Smooth muscle cell of the brain vasculature (primary cell): ENCODE measurements at regions not wholly inside any gene's neighbourhood (a gene's known extent, or its start where the extent isn't known, plus 50 kb on each side); places are given as distances from the start of the nearest gene placed in this dataset.
"Not testable (repeated sequence)": the region's sequence is repeated elsewhere in the genome, so short reads cannot be mapped to it uniquely, and the experiment has no call there.

ENCODE experiments used
- DNase-seq: peaks from one replicate; pipeline ENCODE4 v3.0.0-alpha.2; 2012; ENCODE audit warnings: low read depth, low spot score

DNA sequence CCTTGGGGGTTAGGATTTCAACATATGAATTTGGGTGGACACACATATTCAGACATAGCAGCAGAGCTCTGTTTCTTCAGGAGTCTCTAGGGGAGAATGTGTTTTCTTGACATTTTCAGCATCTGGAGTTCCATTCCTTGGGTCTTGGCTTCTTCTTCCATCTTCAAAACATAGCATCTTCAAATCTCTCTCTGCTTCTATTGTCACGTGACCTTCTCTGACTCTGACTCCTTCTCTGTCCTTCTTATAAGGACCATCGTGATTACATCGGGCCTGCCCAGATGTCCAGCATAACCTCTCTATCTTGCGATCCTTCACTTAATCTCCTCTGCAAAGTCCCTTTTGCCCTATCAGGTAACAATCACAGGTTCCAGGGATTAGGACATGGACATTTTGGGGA is 101.0 kb upstream of the CHD6 start:
- DNase-seq: no peak

DNA sequence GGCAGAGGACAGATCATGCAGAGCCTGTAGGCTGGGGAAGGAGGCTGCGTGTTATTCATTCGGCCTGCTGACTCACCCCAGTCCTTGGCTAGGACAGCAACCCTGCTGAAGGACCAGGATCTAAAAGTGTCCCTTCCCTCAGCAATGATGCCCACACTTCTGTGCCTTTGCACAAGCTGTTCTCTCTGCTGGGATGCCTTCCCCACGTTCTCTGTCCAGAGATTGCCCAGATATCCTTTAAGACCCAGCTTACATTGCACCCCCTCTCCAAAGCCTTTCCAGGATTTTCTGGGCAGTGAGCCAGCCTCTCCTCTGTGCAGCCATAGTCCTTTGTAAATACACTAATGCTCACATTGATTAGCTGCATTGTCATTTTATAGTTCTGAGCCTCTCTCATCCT is 99.3 kb upstream of the CHD6 start:
- no peak for DNase-seq

DNA sequence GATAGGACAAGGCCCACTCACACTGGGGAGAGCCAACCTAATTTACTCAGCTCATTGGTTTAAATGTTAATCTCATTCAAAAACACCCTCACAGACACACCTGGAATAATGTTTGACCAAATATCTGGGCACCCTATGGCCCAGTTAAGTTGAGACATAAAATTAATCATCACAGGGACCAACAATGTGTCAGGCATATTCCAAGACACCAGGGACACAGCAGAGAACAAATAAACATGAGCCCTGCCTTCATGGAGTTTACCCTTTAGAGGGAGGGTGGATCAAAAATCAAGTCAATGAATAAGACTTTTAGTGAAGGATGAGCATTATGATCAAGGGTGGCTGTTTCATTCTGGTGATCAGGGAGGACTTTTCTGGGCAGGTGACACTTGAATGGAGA is 98.7 kb upstream of the CHD6 start:
- no peak for DNase-seq

DNA sequence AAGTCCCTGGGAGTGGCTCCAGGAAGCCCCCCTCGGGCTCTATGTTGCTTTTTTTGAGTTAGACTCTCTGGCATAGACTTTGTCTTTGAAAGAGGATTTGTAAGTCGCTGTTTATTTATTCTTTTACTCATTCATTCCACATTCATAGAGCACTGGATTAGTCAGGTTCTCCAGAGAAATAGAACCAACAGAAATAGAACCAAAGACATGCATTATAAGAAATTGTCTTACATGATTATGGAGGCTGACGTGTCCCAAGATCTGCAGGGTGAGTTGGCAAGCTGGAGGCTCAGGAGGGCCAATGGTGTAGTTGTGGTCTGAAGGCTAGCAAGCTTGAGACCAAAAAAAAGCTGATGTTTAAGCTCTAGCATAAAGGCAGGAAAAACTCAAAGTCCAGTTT is 98.3 kb upstream of the CHD6 start:
- DNase-seq: no peak

DNA sequence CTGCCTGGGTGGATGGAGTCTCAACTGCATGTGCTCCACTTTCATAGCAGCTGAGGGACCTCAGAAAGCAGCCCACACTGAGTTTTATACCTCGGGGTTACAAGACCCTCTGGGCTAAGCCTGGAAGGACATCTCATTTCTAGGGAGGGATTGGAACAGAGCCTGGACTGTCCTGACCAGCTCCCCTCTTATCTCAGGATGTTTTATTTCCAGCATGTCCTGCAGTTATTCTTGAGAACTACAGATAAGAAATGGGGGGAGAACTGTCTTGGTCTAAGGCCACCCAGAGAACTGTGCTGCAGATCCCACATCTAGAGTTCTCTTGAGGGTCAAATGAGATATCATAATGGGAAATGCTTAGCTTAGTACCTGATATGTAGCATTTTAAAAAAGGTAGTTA is 97.3 kb upstream of the CHD6 start:
- DNase-seq: no peak

DNA sequence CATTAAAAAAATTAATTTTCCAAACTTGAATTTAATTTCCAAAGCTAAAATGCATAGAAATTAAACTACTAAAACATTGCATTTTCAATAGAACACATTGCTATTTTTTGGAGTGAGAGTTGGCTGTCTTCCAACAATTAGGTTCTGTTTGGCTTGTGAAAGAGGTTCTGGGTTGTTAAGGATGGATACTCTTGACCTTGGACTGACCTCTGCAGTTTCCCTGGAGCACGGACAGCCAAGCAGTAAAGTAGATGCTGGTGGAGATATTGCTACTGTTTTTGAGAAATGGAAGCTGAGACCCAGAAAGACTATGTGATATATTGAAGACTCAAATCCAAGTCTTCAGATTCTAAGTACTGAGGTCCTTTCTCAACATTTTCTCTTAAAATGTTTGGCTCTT is 95.9 kb upstream of the CHD6 start:
- no peak for DNase-seq

DNA sequence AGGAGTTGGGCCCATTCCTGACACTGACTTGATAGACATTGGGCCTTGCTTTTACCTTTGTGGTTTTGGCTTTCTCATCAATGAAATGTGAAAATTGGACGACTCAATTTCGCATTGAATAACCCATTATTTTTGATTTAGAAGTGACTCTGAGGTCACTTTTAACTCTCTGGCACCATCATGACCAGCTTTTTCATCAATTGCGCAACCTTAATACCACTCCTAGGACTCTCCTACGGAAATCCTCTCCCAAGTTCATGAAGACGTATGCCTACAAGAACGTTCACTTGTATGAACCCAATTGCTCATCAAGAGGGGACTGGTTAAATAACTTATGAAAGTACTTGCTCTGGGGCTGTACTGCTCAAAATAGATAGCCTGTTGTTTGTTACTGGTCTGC is 86.7 kb upstream of the CHD6 start:
- DNase-seq: no peak

DNA sequence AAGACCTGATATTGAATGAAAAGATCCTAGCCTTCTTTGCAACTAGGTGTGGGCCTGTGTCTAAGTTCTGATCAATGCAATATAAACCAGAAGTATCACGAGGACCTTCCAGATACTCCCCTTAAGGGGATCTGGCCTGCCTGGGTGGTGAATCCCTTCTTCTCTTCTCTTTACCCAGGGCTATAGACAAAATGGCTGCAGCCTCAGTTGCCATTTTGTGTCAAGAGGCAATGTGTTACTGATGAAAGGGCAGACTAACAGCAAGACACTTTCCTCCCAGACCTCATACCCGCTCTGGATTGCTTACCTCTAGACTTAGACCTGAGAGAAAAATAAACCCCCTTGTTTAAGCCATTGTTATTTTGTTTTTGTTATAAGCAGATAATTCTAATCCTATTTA is 84.5 kb upstream of the CHD6 start:
- no peak for DNase-seq

DNA sequence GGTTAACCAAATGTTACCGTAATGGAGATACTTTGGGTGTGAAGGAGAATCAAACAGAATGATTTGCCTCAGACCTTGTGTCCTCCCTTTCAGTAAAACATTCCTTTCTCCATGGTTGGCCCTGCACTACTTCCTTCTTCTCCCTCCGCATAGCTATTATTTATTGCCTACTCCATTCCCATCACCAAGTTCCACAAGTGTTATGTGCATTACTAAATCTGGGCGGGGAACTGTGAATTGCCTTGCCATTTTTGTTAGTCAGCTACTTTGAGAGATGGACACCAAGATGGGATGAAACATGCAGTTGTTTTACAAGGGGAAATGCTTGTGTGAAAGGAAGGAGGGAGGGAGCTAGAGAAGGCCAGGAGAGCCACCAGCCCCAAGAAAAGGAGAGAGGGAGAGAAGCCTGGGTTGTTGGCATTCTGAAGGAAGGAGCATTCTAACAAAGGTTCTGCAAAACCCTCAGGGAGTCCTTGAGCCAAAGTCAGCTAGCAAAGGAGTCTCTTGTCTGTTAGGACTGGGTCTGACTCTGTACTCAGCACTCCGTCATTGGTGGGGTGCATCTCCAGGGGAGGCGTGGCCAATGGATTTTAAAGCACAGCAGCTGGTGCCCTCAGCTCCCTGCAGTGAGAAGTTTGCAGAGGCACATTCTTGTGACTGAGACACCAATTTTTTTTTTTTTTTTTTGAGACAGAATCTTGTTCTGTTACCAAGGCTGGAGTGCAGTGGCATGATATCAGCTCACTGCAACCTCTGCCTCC is 83.6 kb upstream of the CHD6 start:
- no peak for DNase-seq

DNA sequence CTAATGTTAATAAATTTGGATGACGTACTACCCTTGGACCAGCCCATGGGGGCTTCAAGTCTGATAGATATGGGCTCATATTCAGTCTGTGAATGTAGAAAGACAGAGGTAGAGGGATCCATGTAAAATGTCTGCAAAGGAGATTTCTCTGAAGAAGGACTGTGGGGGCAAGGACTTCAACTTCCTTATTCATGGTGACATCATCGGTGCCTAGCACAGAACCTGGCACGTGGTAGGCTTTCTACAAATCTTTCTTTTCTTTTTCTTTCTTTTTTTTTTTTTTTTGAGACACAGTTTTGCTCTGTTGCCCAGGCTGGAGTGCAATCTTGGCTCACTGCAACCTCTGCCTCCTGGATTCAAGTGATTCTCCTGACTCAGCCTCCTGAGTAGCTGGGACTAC is 81.5 kb upstream of the CHD6 start:
- not testable (repeated sequence) for DNase-seq

DNA sequence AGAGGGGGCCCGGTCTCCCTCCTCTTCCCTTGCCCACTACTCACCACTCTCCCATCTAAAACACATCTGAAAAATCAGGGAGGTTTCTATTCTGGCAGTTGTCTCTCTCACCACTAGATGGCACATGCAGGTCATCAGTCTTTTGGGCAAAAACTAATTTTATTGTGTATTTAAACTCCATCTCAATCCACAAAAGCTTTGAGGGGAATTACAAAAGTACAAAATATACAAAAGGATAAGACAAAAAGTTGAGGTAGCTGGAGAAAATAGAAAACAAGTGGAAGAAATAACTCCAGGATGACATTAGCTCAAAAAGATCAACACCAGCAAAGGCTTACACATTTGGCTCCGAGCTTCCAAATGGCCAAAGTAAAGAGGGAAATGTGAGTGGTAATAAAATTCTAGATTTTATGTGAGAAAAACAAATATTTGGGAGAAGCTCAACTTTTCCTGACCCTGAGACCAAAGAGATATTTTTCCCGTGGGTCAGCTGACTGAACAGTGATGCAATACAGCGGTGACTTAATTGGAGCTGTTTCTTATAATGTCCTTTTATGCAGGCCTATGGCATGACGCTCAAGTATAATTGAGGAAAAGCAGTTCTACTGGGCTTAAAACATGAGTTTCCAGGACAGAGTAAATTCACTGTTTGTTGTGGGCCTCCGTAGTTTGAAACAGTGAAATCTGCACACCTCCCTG is 79.8 kb upstream of the CHD6 start:
- peak; percentile 1 for DNase-seq

DNA sequence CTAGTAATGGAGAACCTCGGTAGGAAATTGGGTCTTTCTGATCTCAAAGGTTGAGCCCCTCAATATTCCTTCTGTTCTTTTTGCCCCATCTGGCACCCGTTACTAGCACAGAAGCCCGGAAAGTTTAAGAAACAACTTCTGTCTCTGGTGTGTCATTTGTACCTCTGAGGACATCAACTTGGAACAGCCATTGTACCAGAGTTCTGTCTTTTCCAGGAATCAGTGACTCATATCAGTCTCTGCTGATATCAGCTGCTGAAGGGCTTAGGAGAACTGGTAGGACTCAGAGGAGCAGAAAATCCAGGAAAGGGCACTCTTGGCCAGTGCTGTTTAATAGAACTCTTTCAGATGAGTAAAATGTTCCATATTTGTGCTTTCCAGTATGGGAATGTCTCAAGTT is 78.3 kb upstream of the CHD6 start:
- no peak for DNase-seq

DNA sequence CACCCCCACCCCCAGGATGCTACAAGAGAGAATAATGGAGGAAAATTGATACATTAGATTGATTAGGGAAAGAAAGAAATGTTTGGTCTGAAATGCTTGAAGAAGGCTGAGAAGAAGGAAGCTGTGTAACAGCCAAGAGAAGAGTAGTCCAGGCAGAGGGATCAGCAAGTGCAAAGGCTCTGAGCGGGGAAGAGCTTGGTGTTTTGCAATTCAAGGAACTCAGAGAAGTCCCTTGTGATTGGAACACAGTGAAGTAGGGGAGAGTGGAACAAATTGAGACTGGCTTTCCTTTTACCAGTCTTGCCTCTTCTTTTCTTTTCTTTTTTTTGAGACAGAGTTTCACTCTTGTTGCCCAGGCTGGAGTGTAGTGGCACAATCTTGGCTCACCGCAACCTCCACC is 76.6 kb upstream of the CHD6 start:
- no peak for DNase-seq

DNA sequence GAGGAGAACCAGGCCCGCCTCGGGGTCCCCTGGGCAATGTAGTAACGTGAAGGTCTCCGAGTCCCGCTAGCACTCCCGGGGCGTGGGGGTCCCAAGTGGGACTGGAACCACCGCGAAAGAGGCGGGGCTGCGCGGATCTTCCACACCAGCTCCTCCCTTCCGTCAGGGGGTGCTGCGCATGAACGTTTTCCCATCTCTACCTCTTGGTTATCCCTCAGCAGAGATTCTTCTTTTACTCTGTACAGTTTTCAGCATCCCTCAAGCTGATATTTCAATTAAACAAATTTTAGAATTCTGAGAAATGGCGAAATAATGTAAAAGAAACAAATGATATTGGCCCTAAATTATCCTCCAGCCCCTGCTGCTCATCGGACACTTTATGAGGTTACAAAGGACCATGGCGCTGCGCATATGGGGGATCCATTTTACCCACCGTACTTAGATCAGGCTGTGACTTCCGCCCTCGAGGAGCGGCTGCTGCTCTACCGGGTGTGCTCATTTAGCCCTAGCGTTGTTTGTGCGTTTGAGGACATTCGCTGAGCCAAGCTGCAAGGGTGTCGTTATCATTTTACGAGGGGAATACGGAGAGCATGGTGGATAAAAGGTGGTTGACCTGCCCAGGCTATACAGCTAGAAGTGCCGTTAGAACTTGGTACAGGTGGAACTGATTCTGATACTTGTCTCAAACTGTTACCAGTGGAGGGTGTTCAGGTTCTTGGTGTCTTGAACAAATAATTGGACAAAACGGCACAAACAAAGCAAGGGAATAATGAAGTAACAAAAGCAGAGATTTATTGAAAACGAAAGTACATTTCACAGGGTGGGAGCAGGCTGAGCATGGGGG is 75.2 kb upstream of the CHD6 start:
- peak; percentile 63 for DNase-seq

DNA sequence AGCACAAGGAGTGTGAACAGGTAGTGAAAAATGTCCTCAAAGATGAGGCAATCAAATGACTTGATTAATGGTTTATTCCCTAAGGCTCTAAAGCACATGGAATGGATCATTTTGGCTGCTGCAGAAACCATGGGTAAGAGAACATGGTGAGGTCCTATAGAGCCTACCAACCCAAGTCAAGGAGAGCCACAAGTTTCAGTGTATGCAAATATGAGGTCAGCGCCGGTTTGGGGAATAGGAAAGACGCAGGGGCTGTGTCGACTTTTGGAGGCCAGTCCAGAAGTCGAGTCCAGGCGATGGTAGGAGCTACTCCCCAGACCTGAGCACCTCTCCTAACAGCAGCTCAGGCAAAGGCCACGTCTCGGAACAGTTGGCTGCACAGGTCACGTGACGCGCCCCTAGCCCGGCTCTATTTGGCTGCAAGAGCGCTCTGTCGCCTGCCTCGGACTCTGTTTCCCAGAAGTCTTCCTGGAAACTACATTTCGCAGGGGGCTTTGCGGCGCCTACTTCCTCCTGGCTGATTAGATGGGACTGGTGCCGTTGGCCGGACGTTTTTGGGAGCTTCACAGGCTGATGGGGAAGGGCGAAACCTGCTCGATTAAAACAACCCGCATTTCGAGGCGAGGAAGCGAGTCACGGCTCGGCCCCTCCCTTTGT is 74.4 kb upstream of the CHD6 start:
- peak; percentile 29 for DNase-seq

DNA sequence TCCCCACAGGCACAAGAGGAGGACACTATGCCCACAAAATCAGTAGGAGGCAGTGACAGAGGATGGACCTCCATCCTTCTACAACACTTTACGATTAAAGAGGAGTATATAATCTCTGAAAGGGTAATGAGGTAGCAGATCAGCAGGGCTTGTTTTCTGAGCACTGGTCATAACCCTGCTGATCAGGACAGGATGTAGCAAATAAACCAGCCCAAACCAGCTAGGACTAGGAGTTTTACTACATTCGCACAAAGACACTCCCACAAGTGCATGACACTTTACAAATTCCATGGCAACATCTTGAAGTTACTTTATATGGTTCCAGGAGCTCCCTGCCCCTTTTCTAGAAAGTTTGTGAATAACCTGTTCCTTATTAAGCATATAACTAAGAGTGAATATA is 73.3 kb upstream of the CHD6 start:
- DNase-seq: no peak

DNA sequence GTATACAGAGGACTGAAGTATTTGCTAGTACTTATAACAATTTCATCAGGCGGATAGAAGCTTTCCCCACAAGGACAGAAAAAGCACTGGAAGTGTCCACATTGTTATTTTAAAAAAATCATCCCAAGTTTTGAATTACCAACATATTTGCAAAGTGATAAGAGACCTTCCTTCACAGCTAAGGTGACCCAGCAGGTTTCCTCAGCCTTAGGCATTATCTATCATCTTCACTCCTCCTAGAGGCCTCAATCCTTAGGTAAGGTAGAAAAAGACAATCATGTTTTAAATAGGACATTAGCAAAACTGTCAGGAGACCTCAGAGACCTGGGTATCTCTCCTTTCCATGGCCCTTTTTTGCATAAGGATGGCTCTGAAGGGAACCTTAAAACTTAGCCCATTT is 72.5 kb upstream of the CHD6 start:
- no peak for DNase-seq

DNA sequence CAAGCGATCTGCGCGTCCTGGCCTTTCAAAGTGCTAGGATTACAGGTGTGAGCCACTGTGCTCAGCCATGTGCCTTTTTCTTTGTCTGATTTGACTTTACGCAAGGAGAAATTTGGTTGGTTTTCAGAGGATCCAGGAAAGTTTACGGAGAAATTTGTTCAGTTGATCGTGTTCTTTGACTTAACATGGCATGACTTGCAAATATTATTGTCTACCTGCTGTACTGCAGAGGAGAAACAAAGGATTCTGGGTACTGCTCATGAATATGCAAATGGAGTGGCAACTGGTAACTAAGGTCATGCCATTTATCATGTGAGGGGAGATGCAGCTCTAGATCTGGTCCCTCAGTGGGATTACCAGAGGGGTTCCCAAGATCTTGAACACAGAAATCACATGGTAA is 68.8 kb upstream of the CHD6 start:
- DNase-seq: no peak

DNA sequence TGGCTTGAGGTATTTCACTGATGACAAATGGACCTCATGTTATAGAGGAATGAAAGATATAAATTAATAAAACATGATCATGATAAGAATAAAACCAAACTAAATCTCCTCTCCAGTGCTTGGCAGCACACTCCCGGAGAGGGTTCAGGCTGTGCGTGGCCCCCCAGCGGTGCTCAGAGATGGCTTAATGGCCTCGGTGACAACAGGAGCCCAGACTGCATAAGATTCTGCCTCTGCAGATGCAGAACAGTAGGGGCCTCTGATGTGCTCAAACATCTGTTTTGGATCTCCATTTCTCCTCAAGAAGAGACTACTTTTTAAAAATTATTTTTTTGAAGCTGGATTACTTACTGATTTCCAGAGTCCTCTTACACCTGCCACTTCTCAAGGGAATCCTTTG is 67.0 kb upstream of the CHD6 start:
- not testable (repeated sequence) for DNase-seq

DNA sequence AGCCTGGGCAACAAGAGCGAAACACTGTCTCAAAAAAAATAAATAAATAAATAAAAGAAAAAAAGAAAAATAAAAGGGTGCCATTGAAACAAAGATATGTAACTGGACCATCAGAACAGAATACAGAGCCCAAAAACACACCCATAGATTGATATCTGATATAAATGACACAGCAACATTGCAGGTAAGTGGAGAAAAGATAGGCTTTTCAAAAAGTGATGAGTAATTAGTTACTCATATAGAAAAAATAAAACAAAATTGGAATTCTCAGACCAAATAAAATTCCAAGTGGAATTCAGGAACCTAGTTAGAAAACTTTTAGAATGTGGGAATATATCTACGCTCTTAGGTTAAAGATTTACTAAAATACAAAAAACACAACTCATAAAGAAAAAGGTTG is 60.6 kb upstream of the CHD6 start:
- no peak for DNase-seq

DNA sequence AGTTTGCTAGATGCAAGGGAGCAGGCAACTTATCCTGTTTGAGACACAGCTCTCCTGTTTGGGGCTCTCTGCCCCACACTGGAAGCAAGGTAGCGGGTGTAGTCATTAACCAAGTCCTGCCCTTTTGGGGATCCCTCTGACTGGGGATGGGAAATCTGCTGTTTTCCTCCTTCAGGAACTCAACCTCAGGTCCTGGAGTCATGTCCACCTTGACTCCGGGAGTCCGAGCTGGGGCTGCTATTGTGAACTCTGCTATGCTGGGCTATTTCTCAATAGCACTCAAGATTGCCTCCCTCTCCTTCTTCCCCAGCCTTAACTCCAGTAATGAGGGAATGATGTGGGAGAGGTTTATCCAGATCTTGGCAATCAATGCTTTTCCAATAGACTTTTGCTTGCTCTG is 54.1 kb upstream of the CHD6 start:
- no peak for DNase-seq

DNA sequence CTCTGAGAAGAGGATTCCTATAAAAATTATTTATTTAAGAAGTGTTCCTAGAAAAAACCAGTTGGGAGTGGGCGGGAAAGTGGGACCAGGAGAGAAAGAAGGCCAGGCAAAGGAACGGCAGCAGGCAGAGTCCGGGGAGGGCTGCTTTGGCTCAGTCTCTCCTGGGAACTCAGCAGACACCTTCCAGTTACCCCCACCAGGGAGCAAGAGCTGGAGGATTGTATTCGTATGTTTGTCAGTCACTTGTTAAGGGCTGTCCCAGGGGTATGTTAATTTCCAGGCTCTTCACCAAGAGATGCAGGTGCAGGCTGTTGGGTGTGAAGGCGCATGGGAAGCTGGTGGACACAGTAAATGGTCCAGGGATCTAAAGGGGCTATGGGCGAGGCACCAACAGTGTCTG is 53.0 kb upstream of the CHD6 start:
- no peak for DNase-seq
